GM19395 (cell line): ENCODE measurements at regions not wholly inside any gene's neighbourhood (a gene's known extent, or its start where the extent isn't known, plus 50 kb on each side); places are given as distances from the start of the nearest gene placed in this dataset.
"Not testable (repeated sequence)": the region's sequence is repeated elsewhere in the genome, so short reads cannot be mapped to it uniquely, and the experiment has no call there.

Source experiments
- ATAC-seq: cut with Tn5 transposase; IDR thresholded peaks from one replicate; pipeline ENCODE4 v1.9.1; 2021; ENCODE audit warnings: mild to moderate bottlenecking, moderate library complexity; ENCODE audit not compliant: unreplicated experiment

- ATAC-seq, result no peak
Observed at GRCh38 chr6:22349051-22349450, 52.2 kb upstream of the PRL start.

- ATAC-seq, result no peak
Observed at GRCh38 chr6:22349528-22349927, 52.7 kb upstream of the PRL start.

- ATAC-seq, result no peak
Observed at GRCh38 chr6:22350109-22350508, 53.3 kb upstream of the PRL start.

- ATAC-seq, result no peak
Observed at GRCh38 chr6:22353101-22353500, 56.3 kb upstream of the PRL start.

- ATAC-seq, result no peak
Observed at GRCh38 chr6:22356362-22356940, 59.6 kb upstream of the PRL start.

GRCh38 chr6:22357724-22358189 is 60.9 kb upstream of the PRL start:
- ATAC-seq, result peak; percentile 75

- no peak for ATAC-seq
Observed at GRCh38 chr6:22361576-22361975, 64.7 kb upstream of the PRL start.

GRCh38 chr6:22362361-22362760 is 65.5 kb upstream of the PRL start:
- no peak for ATAC-seq

- no peak for ATAC-seq
Observed at GRCh38 chr6:22363166-22363713, 66.4 kb upstream of the PRL start.

- no peak for ATAC-seq
Observed at GRCh38 chr6:22363714-22364239, 66.9 kb upstream of the PRL start.

- no peak for ATAC-seq
Observed at GRCh38 chr6:22364306-22364705, 67.5 kb upstream of the PRL start.

GRCh38 chr6:22366214-22366613 is 69.4 kb upstream of the PRL start:
- ATAC-seq, result no peak

GRCh38 chr6:22367346-22367745 is 70.5 kb upstream of the PRL start:
- ATAC-seq, result no peak

GRCh38 chr6:22368794-22369193 is 72.0 kb upstream of the PRL start:
- ATAC-seq, result no peak

GRCh38 chr6:22372922-22373321 is 76.1 kb upstream of the PRL start:
- peak; percentile 99 for ATAC-seq

- not testable (repeated sequence) for ATAC-seq
Observed at GRCh38 chr6:22374950-22375349, 78.1 kb upstream of the PRL start.

GRCh38 chr6:22376293-22376692 is 79.5 kb upstream of the PRL start:
- ATAC-seq, result not testable (repeated sequence)

GRCh38 chr6:22378536-22378935 is 81.7 kb upstream of the PRL start:
- ATAC-seq, result not testable (repeated sequence)

- no peak for ATAC-seq
Observed at GRCh38 chr6:22380236-22380635, 83.4 kb upstream of the PRL start.

GRCh38 chr6:22381845-22382544 is 85.2 kb upstream of the PRL start:
- no peak for ATAC-seq

- no peak for ATAC-seq
Observed at GRCh38 chr6:22383016-22383415, 86.2 kb upstream of the PRL start.

- no peak for ATAC-seq
Observed at GRCh38 chr6:22392711-22393110, 95.9 kb upstream of the PRL start.
